SK-N-SH (cell line): ENCODE measurements at regions not wholly inside any gene's neighbourhood (a gene's known extent, or its start where the extent isn't known, plus 50 kb on each side); places are given as distances from the start of the nearest gene placed in this dataset.

Experiments used
- CTCF ChIA-PET: fragments of 300-600, 350-600 bp; formaldehyde crosslinking; extraction: SDS; loops from one replicate; lab custom pipeline; 2021; lab: Yijun Ruan, JAX
- POLR2A ChIA-PET: fragments of 350-600 bp; sonication (Branson Sonifier 250); formaldehyde crosslinking; extraction: SDS; loops from one replicate; lab custom pipeline; 2020; ENCODE audit warnings: antibody characterized with exemption, inconsistent platforms; lab: Yijun Ruan, JAX
- DNase-seq: peaks from one replicate; pipeline ENCODE4 v3.0.0; 2012
- H2AFZ ChIP-seq: fragments of 200-600 bp; sonication (generic); 2 replicates; pipeline ENCODE4 v1.8.1; 2016; ENCODE audit warnings: antibody characterized with exemption, mild to moderate bottlenecking, low read depth
- H3F3A ChIP-seq: fragments of 200-600 bp; sonication (generic); replicated peaks from 2 replicates; pipeline ENCODE3; 2016; ENCODE audit warnings: antibody characterized with exemption, mild to moderate bottlenecking; ENCODE audit not compliant: insufficient read depth
- H3K27ac ChIP-seq, 2 experiments: fragments of 200-500 bp in 1 of 2; fragments of 200-600 bp in 1 of 2; sonication (Bioruptor generic) in 1 of 2; sonication (generic), shearing (Covaris generic) in 1 of 2; 2 replicates each; pipeline versions ENCODE4 v1.5.1 to v1.6.1; 2014 to 2016; ENCODE audit warnings: low read depth in 2 of 2, inconsistent platforms in 1 of 2, low read length in 1 of 2, mild to moderate bottlenecking in 1 of 2, mixed read lengths in 1 of 2
- H3K27me3 ChIP-seq: fragments of 200-600 bp; sonication (generic), shearing (Covaris generic); 2 replicates; pipeline ENCODE4 v1.6.1; 2016; ENCODE audit warnings: mixed run types; ENCODE audit not compliant: insufficient read depth
- H3K36me3 ChIP-seq, 2 experiments: fragments of 200-500 bp in 1 of 2; fragments of 200-600 bp in 1 of 2; sonication (Bioruptor generic) in 1 of 2; sonication (generic) in 1 of 2; replicated peaks in 1 of 2; 2 replicates each; pipeline versions ENCODE3 to v1.5.1; 2014 to 2016; ENCODE audit warnings: low read length in 1 of 2, mild to moderate bottlenecking in 1 of 2; ENCODE audit not compliant: insufficient read depth in 2 of 2, control insufficient read depth in 1 of 2
- H3K4me1 ChIP-seq, 2 experiments: fragments of 200-500 bp in 1 of 2; fragments of 200-600 bp in 1 of 2; sonication (Bioruptor generic) in 1 of 2; sonication (generic), shearing (Covaris generic) in 1 of 2; 2 replicates each; pipeline versions ENCODE4 v1.5.1 to v1.6.1; 2014 to 2016; ENCODE audit warnings: low read depth in 1 of 2, low read length in 1 of 2, mixed run types in 1 of 2; ENCODE audit not compliant: insufficient read depth in 2 of 2, control insufficient read depth in 1 of 2
- H3K4me2 ChIP-seq: fragments of 200-600 bp; sonication (generic), shearing (Covaris generic); 2 replicates; pipeline ENCODE4 v1.6.1; 2017; ENCODE audit warnings: mixed run types
- H3K4me3 ChIP-seq, 2 experiments: fragments of 200-500 bp in 1 of 2; fragments of 200-600 bp in 1 of 2; sonication (Bioruptor generic) in 1 of 2; sonication (generic), shearing (Covaris generic) in 1 of 2; 2 replicates each; pipeline versions ENCODE4 v1.5.1 to v1.8.1; 2014 to 2016; ENCODE audit warnings: low read depth in 2 of 2, inconsistent platforms in 1 of 2, low read length in 1 of 2, mild to moderate bottlenecking in 1 of 2, mixed read lengths in 1 of 2, moderate library complexity in 1 of 2
- H3K79me2 ChIP-seq: fragments of 200-600 bp; sonication (generic); 2 replicates; pipeline ENCODE4 v1.8.1; 2017; ENCODE audit warnings: mild to moderate bottlenecking; ENCODE audit not compliant: insufficient read depth
- H3K9ac ChIP-seq: fragments of 200-600 bp; sonication (generic); 2 replicates; pipeline ENCODE4 v1.6.1; 2017; ENCODE audit warnings: mixed run types
- H3K9me2 ChIP-seq: fragments of 200-600 bp; sonication (generic); 2 replicates; pipeline ENCODE4 v1.6.1; 2017; ENCODE audit warnings: mixed run types
- H3K9me3 ChIP-seq: fragments of 200-600 bp; sonication (generic); 2 replicates; pipeline ENCODE4 v1.6.1; 2017; ENCODE audit warnings: mixed run types, mild to moderate bottlenecking, moderate library complexity
- H4K20me1 ChIP-seq: fragments of 200-600 bp; sonication (generic); 2 replicates; pipeline ENCODE4 v1.6.1; 2017; ENCODE audit warnings: mild to moderate bottlenecking, mixed run types; ENCODE audit not compliant: insufficient read depth
- ELF1 ChIP-seq: IDR thresholded peaks from 2 replicates; pipeline ENCODE4 v1.4.0; 2012
- EP300 ChIP-seq, 2 experiments: IDR thresholded peaks; 2 replicates each; pipeline versions ENCODE4 v1.4.0 to v1.6.1; 2012; ENCODE audit warnings: borderline replicate concordance in 1 of 2, low read depth in 1 of 2, low read length in 1 of 2
- FOXJ3 ChIP-seq: sonication (generic); formaldehyde crosslinking; IDR thresholded peaks from 2 replicates; pipeline ENCODE4 v1.5.1; 2020; ENCODE audit warnings: mild to moderate bottlenecking, missing genetic modification reagents
- GABPA ChIP-seq: IDR thresholded peaks from 2 replicates; pipeline ENCODE4 v1.4.0; 2012; ENCODE audit warnings: low read depth, mild to moderate bottlenecking
- JUND ChIP-seq: IDR thresholded peaks from 2 replicates; pipeline ENCODE4 v1.4.0; 2012
- MXI1 ChIP-seq: IDR thresholded peaks from 2 replicates; pipeline ENCODE4 v1.6.1; 2012; ENCODE audit warnings: mild to moderate bottlenecking, low read depth, low read length, improper control_type of control experiment
- NRF1 ChIP-seq: IDR thresholded peaks from 2 replicates; pipeline ENCODE4 v1.6.1; 2012; ENCODE audit warnings: low read depth, mild to moderate bottlenecking, low read length
- POLR2AphosphoS5 ChIP-seq: IDR thresholded peaks from 2 replicates; pipeline ENCODE4 v1.6.1; 2012; ENCODE audit warnings: low read depth, low read length
- RAD21 ChIP-seq: IDR thresholded peaks from 2 replicates; pipeline ENCODE4 v1.6.1; 2012; ENCODE audit warnings: mild to moderate bottlenecking, low read length
- RCOR1 ChIP-seq: fragments of 150-350 bp; IDR thresholded peaks from 2 replicates; pipeline ENCODE4 v1.6.1; 2017; ENCODE audit warnings: antibody characterized with exemption, low read length
- RXRA ChIP-seq: IDR thresholded peaks from 2 replicates; pipeline ENCODE4 v1.4.0; 2012; ENCODE audit warnings: low read depth, mild to moderate bottlenecking, borderline replicate concordance
- SIN3A ChIP-seq: IDR thresholded peaks from 2 replicates; pipeline ENCODE4 v1.6.1; 2012; ENCODE audit warnings: low read depth, mild to moderate bottlenecking, low read length, moderate library complexity, borderline replicate concordance
- YY1 ChIP-seq: IDR thresholded peaks from 2 replicates; pipeline ENCODE4 v1.4.0; 2012; ENCODE audit warnings: low read depth, mild to moderate bottlenecking
- WGBS: methylation state at CpG from one replicate; pipeline ENCODE4 v1.1.6; 2017; ENCODE audit warnings: low lambda C conversion rate; 5-methylcytosine and 5-hydroxymethylcytosine counted together
- TF ChIP-seq, protein P1 (sequence below): IDR thresholded peaks from 2 replicates; pipeline ENCODE4 v1.4.0; 2012; ENCODE audit warnings: low read depth, borderline replicate concordance
- TF ChIP-seq, protein P2 (sequence below): fragments of 150-350 bp; IDR thresholded peaks from 2 replicates; pipeline ENCODE4 v1.6.1; 2017; ENCODE audit warnings: antibody characterized with exemption, low read length, low read depth, borderline replicate concordance
- TF ChIP-seq, protein P3 (sequence below): IDR thresholded peaks from 2 replicates; pipeline ENCODE4 v1.4.0; 2012; ENCODE audit warnings: low read depth, borderline replicate concordance
- TF ChIP-seq, protein P4 (sequence below): IDR thresholded peaks from 2 replicates; pipeline ENCODE4; 2012

DNA sequence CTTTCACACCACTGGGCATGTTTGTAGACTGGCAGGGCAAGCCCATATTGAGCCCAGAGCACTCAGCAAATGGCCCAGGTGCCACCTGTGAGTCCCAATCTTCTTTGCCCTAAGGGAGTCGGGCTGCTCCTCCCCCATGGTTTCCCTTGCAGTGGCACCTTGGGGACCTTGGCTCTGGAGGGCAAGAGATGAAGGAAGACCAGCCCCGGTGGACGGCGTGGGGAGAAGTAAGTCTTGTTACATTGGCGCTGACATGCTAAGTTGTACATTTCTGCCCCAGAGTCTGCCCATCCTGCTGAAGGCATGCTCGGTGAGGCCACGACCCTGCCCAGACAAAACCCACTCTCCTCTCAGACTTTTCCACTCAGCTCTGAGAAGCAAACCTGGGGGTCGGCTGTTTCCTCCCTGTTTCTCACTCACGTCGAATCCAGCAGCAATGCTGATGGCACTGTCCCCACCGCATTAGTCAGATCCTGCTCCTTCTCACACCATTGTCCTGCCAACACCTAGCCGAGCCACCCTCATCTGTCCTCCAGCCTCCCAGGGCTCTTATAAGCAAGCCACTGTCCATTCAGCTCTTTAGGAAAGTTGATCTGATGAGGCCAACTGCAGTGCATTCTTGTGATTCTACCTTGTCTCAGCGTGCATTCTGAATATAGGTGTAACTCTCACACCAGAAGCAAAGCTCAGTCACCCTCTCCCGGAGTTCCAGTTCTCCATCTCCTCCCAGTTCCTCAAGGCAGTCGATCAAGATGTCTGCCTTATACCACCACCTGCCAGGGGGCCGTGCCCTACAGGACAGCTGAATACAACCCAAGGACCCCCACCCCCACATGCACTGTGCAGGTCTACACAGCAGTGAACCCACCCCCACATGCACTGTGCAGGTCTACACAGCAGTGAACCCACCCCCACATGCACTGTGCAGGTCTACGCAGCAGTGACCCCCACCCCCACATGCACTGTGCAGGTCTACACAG lies 827.1 kb downstream of the TBC1D22A start:
- Histone ChIP-seq H3K4me3 (no peak overlapping the region), H3K9ac (no peak overlapping the region), H3K27ac (no peak overlapping the region), H3K4me1 (no peaks in the 10 kb centered on the region), H3K27me3 (no peaks in the 10 kb centered on the region; the same call in 1 of the 2 replicates), H4K20me1 (no peaks in the 10 kb centered on the region), H3K4me2 (no peak overlapping the region), H3K9me3 (peaks cover under 1% of the 10 kb centered on the region; the same call in 1 of the 2 replicates), H2AFZ (no peak overlapping the region), H3F3A (no peaks in the 10 kb centered on the region), H3K36me3 (no peaks in the 10 kb centered on the region), H3K79me2 (no peaks in the 10 kb centered on the region), H3K9me2 (no peaks in the 10 kb centered on the region)
- CTCF ChIA-PET = no interaction called here
- TF ChIP-seq, protein P1, sequence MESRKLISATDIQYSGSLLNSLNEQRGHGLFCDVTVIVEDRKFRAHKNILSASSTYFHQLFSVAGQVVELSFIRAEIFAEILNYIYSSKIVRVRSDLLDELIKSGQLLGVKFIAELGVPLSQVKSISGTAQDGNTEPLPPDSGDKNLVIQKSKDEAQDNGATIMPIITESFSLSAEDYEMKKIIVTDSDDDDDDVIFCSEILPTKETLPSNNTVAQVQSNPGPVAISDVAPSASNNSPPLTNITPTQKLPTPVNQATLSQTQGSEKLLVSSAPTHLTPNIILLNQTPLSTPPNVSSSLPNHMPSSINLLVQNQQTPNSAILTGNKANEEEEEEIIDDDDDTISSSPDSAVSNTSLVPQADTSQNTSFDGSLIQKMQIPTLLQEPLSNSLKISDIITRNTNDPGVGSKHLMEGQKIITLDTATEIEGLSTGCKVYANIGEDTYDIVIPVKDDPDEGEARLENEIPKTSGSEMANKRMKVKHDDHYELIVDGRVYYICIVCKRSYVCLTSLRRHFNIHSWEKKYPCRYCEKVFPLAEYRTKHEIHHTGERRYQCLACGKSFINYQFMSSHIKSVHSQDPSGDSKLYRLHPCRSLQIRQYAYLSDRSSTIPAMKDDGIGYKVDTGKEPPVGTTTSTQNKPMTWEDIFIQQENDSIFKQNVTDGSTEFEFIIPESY = no peak
- TF ChIP-seq, protein P2, sequence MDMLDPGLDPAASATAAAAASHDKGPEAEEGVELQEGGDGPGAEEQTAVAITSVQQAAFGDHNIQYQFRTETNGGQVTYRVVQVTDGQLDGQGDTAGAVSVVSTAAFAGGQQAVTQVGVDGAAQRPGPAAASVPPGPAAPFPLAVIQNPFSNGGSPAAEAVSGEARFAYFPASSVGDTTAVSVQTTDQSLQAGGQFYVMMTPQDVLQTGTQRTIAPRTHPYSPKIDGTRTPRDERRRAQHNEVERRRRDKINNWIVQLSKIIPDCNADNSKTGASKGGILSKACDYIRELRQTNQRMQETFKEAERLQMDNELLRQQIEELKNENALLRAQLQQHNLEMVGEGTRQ = no peak
- TF ChIP-seq GABPA (no peak), FOXJ3 (CRISPR knock-in tag) (no peak), JUND (no peak), NRF1 (no peak), ELF1 (no peak), RAD21 (no peak), EP300 (IDR thresholded peaks at IDR 0.05; ENCODE audit: borderline replicate concordance in 1 of 2, low read depth in 1 of 2, low read length in 1 of 2) (no peak), POLR2AphosphoS5 (no peak), MXI1 (no peak), YY1 (no peak), RXRA (no peak), SIN3A (no peak), RCOR1 (no peak)
- TF ChIP-seq, protein P3, sequence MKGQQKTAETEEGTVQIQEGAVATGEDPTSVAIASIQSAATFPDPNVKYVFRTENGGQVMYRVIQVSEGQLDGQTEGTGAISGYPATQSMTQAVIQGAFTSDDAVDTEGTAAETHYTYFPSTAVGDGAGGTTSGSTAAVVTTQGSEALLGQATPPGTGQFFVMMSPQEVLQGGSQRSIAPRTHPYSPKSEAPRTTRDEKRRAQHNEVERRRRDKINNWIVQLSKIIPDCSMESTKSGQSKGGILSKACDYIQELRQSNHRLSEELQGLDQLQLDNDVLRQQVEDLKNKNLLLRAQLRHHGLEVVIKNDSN = no peak
- TF ChIP-seq, protein P4, sequence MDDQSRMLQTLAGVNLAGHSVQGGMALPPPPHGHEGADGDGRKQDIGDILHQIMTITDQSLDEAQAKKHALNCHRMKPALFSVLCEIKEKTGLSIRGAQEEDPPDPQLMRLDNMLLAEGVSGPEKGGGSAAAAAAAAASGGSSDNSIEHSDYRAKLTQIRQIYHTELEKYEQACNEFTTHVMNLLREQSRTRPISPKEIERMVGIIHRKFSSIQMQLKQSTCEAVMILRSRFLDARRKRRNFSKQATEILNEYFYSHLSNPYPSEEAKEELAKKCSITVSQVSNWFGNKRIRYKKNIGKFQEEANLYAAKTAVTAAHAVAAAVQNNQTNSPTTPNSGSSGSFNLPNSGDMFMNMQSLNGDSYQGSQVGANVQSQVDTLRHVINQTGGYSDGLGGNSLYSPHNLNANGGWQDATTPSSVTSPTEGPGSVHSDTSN = no peak
- POLR2A ChIA-PET = no interaction called here
- WGBS = 28% methylated on average over 12 of the region's 17 CpGs
- DNase-seq = no peak
